ENCODE measurements at regions not wholly inside any gene's neighbourhood (a gene's known extent, or its start where the extent isn't known, plus 50 kb on each side); places are given as distances from the start of the nearest gene placed in this dataset.

DNA sequence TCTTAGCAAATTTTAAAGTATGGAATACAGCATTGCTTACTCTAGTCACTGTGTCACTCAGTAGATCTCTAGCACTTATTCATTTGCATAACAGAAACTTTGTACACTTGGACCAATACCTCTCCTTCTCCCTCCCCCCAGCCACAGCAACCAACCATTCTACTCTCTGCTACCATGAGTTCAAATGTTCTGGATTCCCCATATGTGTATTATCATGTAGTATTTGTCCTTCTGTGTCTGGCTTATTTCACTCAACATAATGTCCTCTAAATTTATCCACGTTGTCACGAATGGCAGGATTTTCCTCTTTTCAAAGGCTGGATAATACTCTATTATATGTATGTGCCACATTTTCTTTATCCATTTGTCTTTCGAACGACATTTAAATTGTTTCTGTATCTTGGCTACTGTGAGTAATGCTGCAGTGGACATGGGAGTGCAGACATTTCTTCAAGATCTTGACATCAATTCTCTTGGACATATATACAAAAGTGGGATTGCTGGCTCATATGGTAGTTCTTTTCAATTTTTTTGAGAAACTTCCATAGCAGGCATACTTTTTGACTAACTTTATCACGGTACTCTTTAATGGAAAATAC lies 184.5 kb upstream of the SOX21 start:
- Histone ChIP-seq H3K36me3 (ENCODE audit: insufficient read depth, low read length) (no peaks in the 10 kb centered on the region), H3K9ac (ENCODE audit: low read length) (no peak overlapping the region), H3K9me3 (ENCODE audit: low read length) (no peaks in the 10 kb centered on the region), H3K79me2 (ENCODE audit: low read length) (no peaks in the 10 kb centered on the region), H2AFZ (ENCODE audit: low read length) (no peak overlapping the region), H3K27ac (ENCODE audit: low read length) (no peak overlapping the region), H3K4me2 (ENCODE audit: low read depth, low read length, poor library complexity, severe bottlenecking) (no peak overlapping the region), H3K4me1 (ENCODE audit: low read length) (no peaks in the 10 kb centered on the region), H3K27me3 (ENCODE audit: low read length) (no peaks in the 10 kb centered on the region), H4K20me1 (ENCODE audit: insufficient read depth, low read depth, low read length) (no peaks in the 10 kb centered on the region), H3K9me2 (replicated peaks; ENCODE audit: insufficient read depth, low read length) (no peaks in the 10 kb centered on the region), H3K4me3 (ENCODE audit: low read length) (no peak overlapping the region)
- DNase-seq: no peak

DNA sequence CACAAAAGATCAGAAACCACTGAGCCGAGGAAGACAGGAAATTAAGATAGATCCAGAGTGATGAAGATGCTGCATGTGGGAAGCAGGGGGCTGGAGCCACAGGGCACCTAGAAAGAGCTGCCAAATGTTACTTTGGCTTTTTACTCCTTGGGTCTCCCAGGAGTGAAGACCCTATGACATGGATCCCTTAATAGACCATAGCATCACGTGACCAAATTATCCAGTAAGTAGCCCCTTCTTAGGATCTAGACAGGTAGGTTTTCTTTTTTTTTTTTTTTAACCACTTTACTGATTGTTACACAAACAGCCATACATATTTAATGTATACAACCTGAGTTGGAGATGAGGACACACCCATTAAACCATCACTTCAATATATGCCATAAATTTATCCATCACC lies 183.9 kb upstream of the SOX21 start:
- H3K4me3 ChIP-seq (ENCODE audit: low read length): no peak overlapping the region
- no peak overlapping the region for H2AFZ ChIP-seq (ENCODE audit: low read length)
- H3K4me1 ChIP-seq (ENCODE audit: low read length): no peaks in the 10 kb centered on the region
- H3K36me3 ChIP-seq (ENCODE audit: insufficient read depth, low read length): no peaks in the 10 kb centered on the region
- no peaks in the 10 kb centered on the region for H3K9me3 ChIP-seq (ENCODE audit: low read length)
- no peaks in the 10 kb centered on the region for H4K20me1 ChIP-seq (ENCODE audit: insufficient read depth, low read depth, low read length)
- no peak overlapping the region for H3K4me2 ChIP-seq (ENCODE audit: low read depth, low read length, poor library complexity, severe bottlenecking)
- H3K9me2 ChIP-seq (replicated peaks; ENCODE audit: insufficient read depth, low read length): no peaks in the 10 kb centered on the region
- no peak for DNase-seq
- H3K9ac ChIP-seq (ENCODE audit: low read length): no peak overlapping the region
- no peak overlapping the region for H3K27ac ChIP-seq (ENCODE audit: low read length)
- no peaks in the 10 kb centered on the region for H3K79me2 ChIP-seq (ENCODE audit: low read length)
- H3K27me3 ChIP-seq (ENCODE audit: low read length): no peaks in the 10 kb centered on the region

DNA sequence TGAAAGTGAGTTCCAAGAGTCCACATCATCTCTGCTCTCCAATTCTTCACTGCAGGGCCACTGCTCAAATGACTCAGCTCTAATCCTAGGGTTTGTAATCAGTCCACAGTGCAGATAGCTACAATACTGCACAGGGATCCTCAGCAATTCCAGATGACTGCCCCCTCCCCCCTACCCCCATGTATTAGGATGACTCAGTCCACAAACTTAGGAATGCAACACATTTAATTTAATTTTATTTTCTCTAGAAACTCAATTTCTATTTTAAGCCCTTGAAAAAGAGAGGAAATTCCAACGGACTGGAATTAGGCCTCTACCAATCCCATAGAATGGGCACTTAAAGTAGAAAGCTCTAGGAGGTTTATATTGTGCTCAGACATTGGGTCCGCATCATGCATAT lies 173.8 kb upstream of the SOX21 start:
- H3K27ac ChIP-seq (ENCODE audit: low read length): no peak overlapping the region
- H3K4me3 ChIP-seq (ENCODE audit: low read length): no peak overlapping the region
- H3K9me2 ChIP-seq (replicated peaks; ENCODE audit: insufficient read depth, low read length): no peaks in the 10 kb centered on the region
- no peaks in the 10 kb centered on the region for H3K36me3 ChIP-seq (ENCODE audit: insufficient read depth, low read length)
- H3K9me3 ChIP-seq (ENCODE audit: low read length): no peaks in the 10 kb centered on the region
- H3K27me3 ChIP-seq (ENCODE audit: low read length): no peaks in the 10 kb centered on the region
- no peak overlapping the region for H2AFZ ChIP-seq (ENCODE audit: low read length)
- no peak for DNase-seq
- no peaks in the 10 kb centered on the region for H4K20me1 ChIP-seq (ENCODE audit: insufficient read depth, low read depth, low read length)
- no peak overlapping the region for H3K9ac ChIP-seq (ENCODE audit: low read length)
- H3K4me2 ChIP-seq (ENCODE audit: low read depth, low read length, poor library complexity, severe bottlenecking): no peak overlapping the region
- H3K4me1 ChIP-seq (ENCODE audit: low read length): peaks cover 5% of the 10 kb centered on the region
- H3K79me2 ChIP-seq (ENCODE audit: low read length): no peaks in the 10 kb centered on the region

DNA sequence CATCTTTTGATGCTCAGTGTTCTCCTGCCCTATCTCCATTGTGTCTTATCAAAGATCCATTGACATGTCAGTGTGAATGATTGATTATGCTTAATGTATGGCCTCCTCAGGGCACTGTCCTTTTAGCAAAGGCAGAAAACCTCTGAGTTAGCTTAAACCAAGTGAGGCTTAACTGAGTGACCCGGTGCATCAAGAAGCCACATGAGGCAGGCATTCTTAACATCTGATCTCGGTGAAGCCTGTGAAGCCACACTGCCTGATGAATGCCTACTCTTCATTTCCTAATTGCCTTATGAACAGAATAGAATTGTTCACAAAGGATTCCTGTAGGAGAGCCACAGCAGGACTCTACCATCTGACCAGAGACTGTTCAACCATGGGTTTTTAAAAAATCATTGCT lies 168.1 kb upstream of the SOX21 start:
- Histone ChIP-seq H4K20me1 (ENCODE audit: insufficient read depth, low read depth, low read length) (no peaks in the 10 kb centered on the region), H3K4me1 (ENCODE audit: low read length) (peaks cover 5% of the 10 kb centered on the region), H3K27ac (ENCODE audit: low read length) (no peak overlapping the region), H3K9me3 (ENCODE audit: low read length) (no peaks in the 10 kb centered on the region), H3K36me3 (ENCODE audit: insufficient read depth, low read length) (no peaks in the 10 kb centered on the region), H3K9ac (ENCODE audit: low read length) (no peak overlapping the region), H3K4me2 (ENCODE audit: low read depth, low read length, poor library complexity, severe bottlenecking) (no peak overlapping the region), H3K27me3 (ENCODE audit: low read length) (no peaks in the 10 kb centered on the region), H2AFZ (ENCODE audit: low read length) (no peak overlapping the region), H3K9me2 (replicated peaks; ENCODE audit: insufficient read depth, low read length) (no peaks in the 10 kb centered on the region), H3K4me3 (ENCODE audit: low read length) (no peak overlapping the region), H3K79me2 (ENCODE audit: low read length) (no peaks in the 10 kb centered on the region)
- DNase-seq: no peak

DNA sequence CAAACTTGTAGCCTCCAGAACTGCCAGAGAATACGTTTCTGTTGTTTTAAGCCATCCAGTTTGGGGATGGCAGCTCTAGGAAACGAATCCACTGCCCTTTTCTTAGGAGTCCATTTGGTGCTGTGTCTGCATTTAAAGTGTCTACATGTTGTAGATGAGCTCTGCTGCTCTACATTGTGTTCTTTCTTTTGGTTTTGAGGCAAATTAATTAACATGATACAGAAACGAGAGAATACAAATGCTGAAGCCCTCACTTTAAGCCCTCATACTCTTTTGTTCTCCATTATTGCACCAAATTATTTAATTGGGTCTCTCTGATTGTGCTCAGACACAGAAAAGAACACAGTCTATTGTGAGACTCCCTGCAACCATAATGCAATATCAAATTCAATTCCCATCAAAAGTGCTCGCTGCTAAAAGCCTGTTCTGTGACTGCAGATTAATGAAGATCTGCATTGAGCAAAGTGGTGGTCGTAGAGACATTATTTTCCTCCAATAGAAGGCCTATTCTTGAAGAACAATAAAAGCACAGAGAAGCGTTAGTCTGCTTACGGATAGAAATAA lies 166.3 kb upstream of the SOX21 start:
- Histone ChIP-seq H3K27ac (ENCODE audit: low read length) (no peak overlapping the region), H2AFZ (ENCODE audit: low read length) (no peak overlapping the region), H3K4me1 (ENCODE audit: low read length) (peaks cover 5% of the 10 kb centered on the region), H3K9me2 (replicated peaks; ENCODE audit: insufficient read depth, low read length) (no peaks in the 10 kb centered on the region), H3K4me3 (ENCODE audit: low read length) (no peak overlapping the region), H4K20me1 (ENCODE audit: insufficient read depth, low read depth, low read length) (no peaks in the 10 kb centered on the region), H3K36me3 (ENCODE audit: insufficient read depth, low read length) (no peaks in the 10 kb centered on the region), H3K4me2 (ENCODE audit: low read depth, low read length, poor library complexity, severe bottlenecking) (no peak overlapping the region), H3K9me3 (ENCODE audit: low read length) (no peaks in the 10 kb centered on the region), H3K9ac (ENCODE audit: low read length) (no peak overlapping the region), H3K79me2 (ENCODE audit: low read length) (no peaks in the 10 kb centered on the region), H3K27me3 (ENCODE audit: low read length) (no peaks in the 10 kb centered on the region)
- no peak for DNase-seq

DNA sequence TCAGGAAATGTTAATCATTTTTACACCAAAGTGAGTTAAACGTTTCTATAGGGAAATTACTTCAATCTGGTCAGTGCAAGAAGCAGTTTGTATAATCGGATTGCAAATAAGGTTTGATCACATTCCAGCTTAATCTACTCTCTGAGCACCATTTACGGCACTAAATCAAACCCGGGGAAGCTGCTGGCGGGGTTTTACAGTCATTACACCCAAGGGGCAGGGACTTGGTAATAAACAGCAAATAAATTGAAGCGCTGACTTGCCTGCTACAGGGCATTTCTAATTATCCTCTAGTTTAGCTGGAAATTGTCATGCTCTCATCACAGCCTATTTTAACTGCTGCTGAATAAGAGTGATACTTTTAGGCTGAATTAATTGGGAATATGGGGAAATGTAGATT lies 152.1 kb upstream of the SOX21 start:
- no peaks in the 10 kb centered on the region for H3K4me1 ChIP-seq (ENCODE audit: low read length)
- H3K36me3 ChIP-seq (ENCODE audit: insufficient read depth, low read length): no peaks in the 10 kb centered on the region
- H3K4me2 ChIP-seq (ENCODE audit: low read depth, low read length, poor library complexity, severe bottlenecking): no peak overlapping the region
- no peak for DNase-seq
- no peaks in the 10 kb centered on the region for H4K20me1 ChIP-seq (ENCODE audit: insufficient read depth, low read depth, low read length)
- no peak overlapping the region for H3K4me3 ChIP-seq (ENCODE audit: low read length)
- no peaks in the 10 kb centered on the region for H3K27me3 ChIP-seq (ENCODE audit: low read length)
- no peak overlapping the region for H2AFZ ChIP-seq (ENCODE audit: low read length)
- no peaks in the 10 kb centered on the region for H3K9me2 ChIP-seq (replicated peaks; ENCODE audit: insufficient read depth, low read length)
- no peaks in the 10 kb centered on the region for H3K79me2 ChIP-seq (ENCODE audit: low read length)
- H3K9me3 ChIP-seq (ENCODE audit: low read length): no peaks in the 10 kb centered on the region
- H3K27ac ChIP-seq (ENCODE audit: low read length): no peak overlapping the region
- no peak overlapping the region for H3K9ac ChIP-seq (ENCODE audit: low read length)

DNA sequence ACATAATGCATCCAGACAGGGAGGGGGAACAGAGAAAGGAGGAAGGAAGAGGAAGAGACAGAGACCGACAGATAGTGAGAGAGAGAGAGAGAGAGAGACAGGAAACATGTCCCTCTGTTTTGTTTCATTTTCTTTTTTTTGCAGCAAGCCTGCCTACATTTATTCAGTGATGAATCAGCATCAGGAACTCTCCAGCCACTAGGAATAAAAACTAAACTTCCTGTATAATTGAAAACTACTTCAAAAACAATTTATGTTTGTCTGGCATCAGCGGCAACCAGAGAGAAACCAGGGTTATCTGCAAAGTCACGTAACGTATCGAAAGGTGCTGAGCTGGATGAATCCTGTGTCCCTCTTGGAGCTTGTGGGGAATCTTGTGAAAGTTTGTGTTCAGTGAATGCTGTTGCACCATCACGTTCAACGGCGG lies 148.6 kb upstream of the SOX21 start:
- Histone ChIP-seq H3K4me1 (ENCODE audit: low read length) (no peaks in the 10 kb centered on the region), H3K27ac (ENCODE audit: low read length) (no peak overlapping the region), H3K9me2 (replicated peaks; ENCODE audit: insufficient read depth, low read length) (no peaks in the 10 kb centered on the region), H3K27me3 (ENCODE audit: low read length) (no peaks in the 10 kb centered on the region), H3K36me3 (ENCODE audit: insufficient read depth, low read length) (no peaks in the 10 kb centered on the region), H3K4me2 (ENCODE audit: low read depth, low read length, poor library complexity, severe bottlenecking) (no peak overlapping the region), H3K4me3 (ENCODE audit: low read length) (no peak overlapping the region), H2AFZ (ENCODE audit: low read length) (no peak overlapping the region), H3K79me2 (ENCODE audit: low read length) (no peaks in the 10 kb centered on the region), H4K20me1 (ENCODE audit: insufficient read depth, low read depth, low read length) (no peaks in the 10 kb centered on the region), H3K9ac (ENCODE audit: low read length) (no peak overlapping the region), H3K9me3 (ENCODE audit: low read length) (no peaks in the 10 kb centered on the region)
- no peak for DNase-seq

DNA sequence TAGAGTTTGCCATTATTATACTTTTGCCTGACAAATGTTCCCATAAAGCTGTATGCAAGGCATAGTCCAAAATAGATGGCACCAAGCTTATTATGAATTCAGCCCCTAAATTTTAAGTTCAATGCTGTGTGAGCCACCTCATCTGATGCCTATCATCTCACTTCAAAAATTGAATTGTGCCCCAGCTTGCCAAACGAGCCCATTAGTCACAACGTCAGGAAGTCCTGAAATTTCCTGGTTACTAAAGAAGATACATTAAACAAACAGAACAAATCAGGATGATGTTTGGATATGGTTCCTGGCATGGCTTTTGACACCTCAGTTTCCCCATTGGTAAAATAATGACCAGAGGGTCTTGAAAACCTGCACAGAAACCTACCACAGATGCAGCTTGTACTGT lies 147.5 kb upstream of the SOX21 start:
- H3K9me3 ChIP-seq (ENCODE audit: low read length): no peaks in the 10 kb centered on the region
- H3K27me3 ChIP-seq (ENCODE audit: low read length): no peaks in the 10 kb centered on the region
- no peak overlapping the region for H2AFZ ChIP-seq (ENCODE audit: low read length)
- H3K9ac ChIP-seq (ENCODE audit: low read length): no peak overlapping the region
- H3K4me3 ChIP-seq (ENCODE audit: low read length): no peak overlapping the region
- H3K79me2 ChIP-seq (ENCODE audit: low read length): no peaks in the 10 kb centered on the region
- H3K4me1 ChIP-seq (ENCODE audit: low read length): no peaks in the 10 kb centered on the region
- no peak overlapping the region for H3K27ac ChIP-seq (ENCODE audit: low read length)
- no peaks in the 10 kb centered on the region for H3K36me3 ChIP-seq (ENCODE audit: insufficient read depth, low read length)
- no peaks in the 10 kb centered on the region for H3K9me2 ChIP-seq (replicated peaks; ENCODE audit: insufficient read depth, low read length)
- no peak for DNase-seq
- no peak overlapping the region for H3K4me2 ChIP-seq (ENCODE audit: low read depth, low read length, poor library complexity, severe bottlenecking)
- no peaks in the 10 kb centered on the region for H4K20me1 ChIP-seq (ENCODE audit: insufficient read depth, low read depth, low read length)

Data from Karpas-422 (cell line).